Activated T-cell treated with anti-CD3 and anti-CD28 coated beads, Interleukin-2, amount 50 U/mL, for 24 hours (primary cell): ENCODE measurements at regions not wholly inside any gene's neighbourhood (a gene's known extent, or its start where the extent isn't known, plus 50 kb on each side); places are given as distances from the start of the nearest gene placed in this dataset.
"Not testable (repeated sequence)": the region's sequence is repeated elsewhere in the genome, so short reads cannot be mapped to it uniquely, and the experiment has no call there.

Experiments
- DNase-seq: peaks from one replicate; pipeline ENCODE4 v3.0.0-alpha.2; 2020
- H3K27ac Mint-ChIP-seq: 2 replicates; pipeline ENCODE4 v1.8.0; 2020; ENCODE audit warnings: mild to moderate bottlenecking, mixed read lengths
- H3K27me3 Mint-ChIP-seq: 2 replicates; pipeline ENCODE4 v1.8.0; 2020; ENCODE audit warnings: mixed read lengths
- H3K36me3 Mint-ChIP-seq: 2 replicates; pipeline ENCODE4 v1.8.0; 2020; ENCODE audit warnings: low read depth, mixed read lengths
- H3K4me1 Mint-ChIP-seq: 2 replicates; pipeline ENCODE4 v1.8.0; 2020; ENCODE audit warnings: low read depth, mixed read lengths
- H3K4me3 Mint-ChIP-seq: 2 replicates; pipeline ENCODE4 v1.8.0; 2020; ENCODE audit warnings: mild to moderate bottlenecking, moderate library complexity, mixed read lengths
- H3K9me3 Mint-ChIP-seq: 2 replicates; pipeline ENCODE4 v1.8.0; 2020; ENCODE audit warnings: mixed read lengths

DNA sequence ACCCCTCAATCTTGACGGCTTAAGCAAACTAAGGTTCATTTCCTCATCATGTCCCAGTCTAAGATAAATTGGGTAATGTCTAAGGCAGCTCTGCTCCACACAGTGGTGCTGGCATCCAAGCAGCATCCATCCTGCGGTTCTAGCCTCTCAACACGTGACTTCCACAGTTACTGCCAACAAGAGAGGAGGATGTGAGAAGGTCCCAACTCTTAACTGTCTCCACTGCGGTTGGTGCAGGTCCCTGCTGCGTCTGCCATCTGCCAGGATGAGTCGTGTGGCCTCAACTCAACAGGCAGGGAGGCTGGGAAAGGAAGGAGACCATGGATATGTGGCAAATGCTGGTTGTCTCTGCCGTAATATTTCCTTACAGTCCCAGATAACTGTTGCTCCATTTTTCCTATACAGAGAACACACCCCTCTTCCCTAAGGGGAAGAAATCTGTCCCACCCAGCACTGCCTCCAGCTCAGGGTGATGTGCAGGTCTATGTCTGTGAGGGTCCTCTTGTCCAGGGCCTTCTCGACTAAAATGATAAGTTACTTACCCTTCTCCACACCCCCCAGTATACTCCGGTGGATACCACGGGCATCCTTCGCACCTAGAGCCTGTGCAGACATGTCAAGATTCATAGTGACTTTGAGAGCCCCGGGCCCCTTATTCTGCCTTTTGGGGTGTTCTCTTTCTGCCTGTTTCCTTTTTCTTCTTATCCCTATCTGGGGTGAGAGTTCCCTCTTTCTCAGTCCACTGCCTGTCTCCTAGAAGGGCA lies 64.7 kb downstream of the KCNJ18 start:
- no peak overlapping the region for H3K27ac Mint-ChIP-seq
- no peaks in the 10 kb centered on the region for H3K4me1 Mint-ChIP-seq
- no peak for DNase-seq
- H3K9me3 Mint-ChIP-seq, result peaks cover 5% of the 10 kb centered on the region
- H3K4me3 Mint-ChIP-seq, result no peak overlapping the region
- no peaks in the 10 kb centered on the region for H3K27me3 Mint-ChIP-seq
- no peaks in the 10 kb centered on the region for H3K36me3 Mint-ChIP-seq

DNA sequence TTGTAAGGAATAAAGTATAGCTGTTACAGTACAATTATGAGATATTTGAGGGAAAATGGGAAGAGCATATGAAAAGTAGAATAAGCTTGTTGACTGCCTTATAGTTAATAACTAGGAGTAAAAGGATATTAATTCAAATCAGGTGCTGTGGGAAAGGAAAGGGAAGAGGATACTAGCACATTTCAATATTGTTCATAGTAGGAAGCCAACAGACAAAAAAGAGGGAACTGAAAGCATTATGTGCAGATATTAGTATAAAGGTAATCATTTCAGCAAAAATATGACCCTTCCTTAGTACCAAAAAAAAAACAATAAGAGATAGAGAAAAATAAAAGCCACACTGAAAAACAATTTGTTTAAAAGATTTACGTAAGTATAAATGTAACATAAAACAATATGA lies 67.3 kb downstream of the KCNJ18 start:
- H3K27me3 Mint-ChIP-seq, H3K36me3 Mint-ChIP-seq, H3K9me3 Mint-ChIP-seq, H3K27ac Mint-ChIP-seq, H3K4me3 Mint-ChIP-seq, H3K4me1 Mint-ChIP-seq, DNase-seq: not testable (repeated sequence)

DNA sequence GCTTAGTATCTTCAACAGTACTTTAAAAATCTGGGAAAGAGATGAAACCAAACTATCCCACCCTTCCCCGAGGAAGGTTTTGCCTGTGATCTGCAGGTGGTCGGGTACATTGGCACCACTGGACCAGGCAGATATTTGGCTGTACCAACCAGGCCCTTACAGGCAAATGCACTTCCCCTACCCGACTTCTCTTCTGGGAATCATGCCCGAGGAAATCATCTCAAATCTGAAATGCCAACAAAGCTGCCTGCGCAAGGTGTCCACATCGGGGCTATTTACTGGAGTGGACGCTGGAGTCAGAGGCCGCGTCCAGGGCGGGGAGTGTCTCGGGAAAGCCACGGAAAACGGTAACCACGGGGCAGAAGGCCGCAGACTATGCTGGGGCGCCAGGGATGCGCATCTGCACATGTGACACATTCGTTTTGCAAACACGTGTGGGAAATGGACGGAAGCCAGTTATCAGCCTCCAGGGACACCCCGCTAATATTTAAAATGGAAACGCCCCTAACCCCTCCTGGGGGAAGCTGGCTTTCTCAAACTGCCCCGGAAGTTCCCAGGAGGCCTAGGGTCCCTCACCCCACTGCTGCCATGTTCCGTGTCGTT lies 71.5 kb downstream of the KCNJ18 start:
- not testable (repeated sequence) for DNase-seq, H3K9me3 Mint-ChIP-seq, H3K27me3 Mint-ChIP-seq, H3K4me3 Mint-ChIP-seq, H3K27ac Mint-ChIP-seq, H3K36me3 Mint-ChIP-seq, H3K4me1 Mint-ChIP-seq

DNA sequence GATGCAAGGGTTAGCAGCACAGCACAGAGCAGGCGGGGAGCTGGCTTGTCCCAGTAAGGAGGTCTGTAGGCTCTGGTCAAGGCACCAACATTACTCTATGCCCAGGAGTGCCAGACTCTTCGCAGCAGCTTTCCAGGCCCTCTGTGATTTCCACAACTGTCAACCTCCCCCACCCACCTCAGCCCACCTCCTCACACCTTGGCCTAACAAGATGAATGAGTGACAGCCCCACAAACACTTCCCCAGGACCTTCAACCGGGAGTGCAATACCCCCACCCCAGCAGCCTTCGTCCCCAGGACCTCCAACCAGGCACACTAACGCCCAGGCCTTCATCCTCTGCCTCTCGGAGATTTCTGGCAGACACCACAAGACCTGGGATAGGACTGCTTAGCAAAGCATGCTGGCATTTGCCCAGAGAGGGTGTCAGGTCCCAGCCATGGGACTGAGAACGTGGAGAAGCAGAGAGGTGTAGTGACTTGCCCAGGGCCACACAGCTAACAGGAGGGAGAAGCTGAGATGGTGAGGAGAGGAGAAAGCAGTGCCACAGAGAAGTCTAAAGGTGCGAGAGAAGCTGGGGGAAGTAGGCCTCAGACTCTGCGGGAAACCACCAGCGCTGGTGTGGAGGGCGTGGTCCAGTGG lies 73.4 kb downstream of the KCNJ18 start:
- DNase-seq, H3K27me3 Mint-ChIP-seq, H3K4me3 Mint-ChIP-seq, H3K36me3 Mint-ChIP-seq, H3K4me1 Mint-ChIP-seq, H3K27ac Mint-ChIP-seq, H3K9me3 Mint-ChIP-seq: not testable (repeated sequence)

DNA sequence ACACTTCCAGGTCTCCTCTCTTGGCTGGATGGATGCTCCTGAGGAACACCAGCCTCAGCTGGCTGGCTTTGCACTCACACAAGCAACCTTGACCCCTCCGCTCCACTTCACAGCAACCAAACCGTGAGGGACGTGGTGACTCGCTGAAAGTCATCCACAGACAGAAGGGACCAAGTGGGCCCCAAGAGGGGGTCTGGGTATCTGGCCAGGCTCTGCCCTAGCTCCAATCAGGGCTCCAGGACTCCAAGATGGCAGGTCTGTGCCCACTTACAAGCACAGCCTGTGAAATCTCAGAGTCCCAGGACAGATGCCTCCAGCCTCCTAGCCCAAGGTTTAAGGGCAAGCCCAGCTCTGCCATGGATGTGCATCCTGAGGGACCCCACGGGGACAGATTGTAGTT lies 74.2 kb downstream of the KCNJ18 start:
- not testable (repeated sequence) for H3K9me3 Mint-ChIP-seq

DNA sequence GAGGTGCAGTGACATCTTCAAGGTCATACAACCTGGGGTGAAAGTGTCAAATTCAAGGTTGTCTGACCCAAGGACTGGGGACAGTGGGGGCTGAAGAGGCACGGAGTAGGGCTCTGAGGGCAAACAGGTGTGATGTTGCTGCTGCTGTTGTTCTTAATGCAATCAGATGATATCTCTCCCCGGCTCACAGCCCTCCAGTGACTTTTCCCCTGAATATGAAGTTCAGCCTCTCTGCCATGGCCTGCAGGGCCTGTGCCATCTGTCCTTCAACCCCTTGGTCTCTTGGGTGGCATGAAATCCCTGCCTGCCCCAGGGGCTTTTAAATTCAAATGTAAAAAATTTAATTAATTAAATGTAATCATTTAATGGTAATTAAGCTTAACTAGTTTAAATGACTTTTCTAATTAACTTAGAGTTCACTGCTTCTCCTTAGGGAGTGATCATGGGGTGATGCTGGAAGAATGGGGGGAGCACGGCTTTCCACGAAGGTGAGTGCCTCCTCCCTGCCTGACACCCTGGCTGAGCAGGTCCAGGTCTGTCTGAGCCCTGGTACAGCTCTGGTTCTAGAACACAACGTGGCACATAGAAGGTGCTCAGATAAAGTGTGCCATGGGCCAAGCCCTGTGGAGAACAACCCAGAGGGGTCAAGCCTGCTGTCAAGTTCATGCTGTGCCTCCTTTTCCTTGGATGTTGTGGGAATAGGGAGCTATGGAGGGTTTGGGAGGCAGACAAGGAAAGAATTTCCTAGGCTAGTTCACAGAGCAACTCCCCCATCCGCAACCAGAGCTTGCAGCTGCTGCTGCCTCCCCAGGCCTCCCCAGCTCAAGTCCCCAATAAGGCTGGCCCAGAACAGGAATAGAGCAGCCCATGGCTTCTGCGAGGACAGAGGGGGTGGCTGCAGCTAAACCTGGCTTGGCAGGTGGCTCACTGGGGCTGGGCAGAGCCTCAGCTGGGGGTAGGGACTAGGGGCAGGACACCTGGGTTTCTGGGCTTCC lies 75.1 kb downstream of the KCNJ18 start:
- H3K27me3 Mint-ChIP-seq, H3K36me3 Mint-ChIP-seq, H3K4me3 Mint-ChIP-seq, H3K9me3 Mint-ChIP-seq, H3K27ac Mint-ChIP-seq, H3K4me1 Mint-ChIP-seq, DNase-seq: not testable (repeated sequence)

More for the DNA sequence above, 74.2 kb downstream of the KCNJ18 start:
- H3K4me3 Mint-ChIP-seq, H3K27ac Mint-ChIP-seq, H3K36me3 Mint-ChIP-seq, H3K27me3 Mint-ChIP-seq, DNase-seq, H3K4me1 Mint-ChIP-seq: not testable (repeated sequence)

DNA sequence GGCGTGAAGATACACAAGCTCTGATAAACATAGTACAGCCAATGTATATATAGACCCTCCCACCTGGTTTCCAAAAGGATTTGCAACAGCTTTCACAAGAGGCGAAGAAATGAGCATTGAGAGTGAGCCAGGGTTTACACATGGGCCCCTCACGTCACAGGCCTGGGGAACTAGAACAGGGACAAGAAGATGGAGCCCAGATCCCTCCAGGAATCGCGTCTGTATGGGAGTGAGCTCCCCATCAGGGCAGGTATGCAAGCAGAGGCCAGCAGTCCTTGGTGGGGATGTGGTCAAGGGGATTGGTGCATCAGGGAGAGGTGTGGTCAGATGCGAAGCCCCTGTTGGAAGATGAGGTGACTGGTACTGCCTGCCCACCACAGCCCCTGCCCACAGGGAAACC lies 75.9 kb downstream of the KCNJ18 start:
- H3K27me3 Mint-ChIP-seq, H3K9me3 Mint-ChIP-seq, H3K27ac Mint-ChIP-seq, H3K36me3 Mint-ChIP-seq, H3K4me1 Mint-ChIP-seq, DNase-seq, H3K4me3 Mint-ChIP-seq: not testable (repeated sequence)

DNA sequence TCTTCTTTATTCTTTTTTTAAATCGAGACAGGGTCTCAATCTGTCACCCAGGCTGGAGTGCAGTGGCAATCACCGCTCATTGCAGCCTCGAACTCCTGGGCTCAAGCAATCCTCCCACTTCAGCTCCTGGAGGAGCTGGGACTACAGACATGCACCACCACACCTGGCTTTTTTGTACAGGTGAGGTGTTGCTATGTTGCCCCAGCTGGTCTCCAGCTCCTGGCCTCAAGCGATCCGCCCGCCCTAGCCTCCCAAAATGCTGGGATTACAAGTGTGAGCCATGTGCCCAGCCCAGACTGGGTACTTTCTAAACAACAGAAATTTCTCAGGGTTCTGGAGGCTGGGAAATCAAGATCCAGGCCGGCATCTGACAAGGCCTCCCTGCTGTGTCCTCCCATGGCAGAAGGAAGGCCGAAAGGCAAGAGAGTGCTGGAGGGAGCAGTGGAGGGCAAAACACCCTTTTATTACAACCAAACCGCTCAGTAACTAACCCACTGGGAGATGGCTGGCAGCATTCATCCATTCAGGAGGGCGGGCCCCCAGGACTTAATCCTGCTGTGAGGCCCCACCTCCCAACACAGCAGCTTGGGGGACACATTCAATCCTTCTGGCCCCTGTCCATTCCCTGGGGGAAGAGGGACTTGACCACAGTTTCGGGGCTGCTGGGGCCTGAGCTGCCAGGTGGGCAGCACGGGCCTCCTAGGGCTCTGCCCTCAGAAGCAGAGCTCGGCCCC lies 76.6 kb downstream of the KCNJ18 start:
- H3K4me3 Mint-ChIP-seq, H3K27ac Mint-ChIP-seq, H3K36me3 Mint-ChIP-seq, DNase-seq, H3K27me3 Mint-ChIP-seq, H3K4me1 Mint-ChIP-seq, H3K9me3 Mint-ChIP-seq: not testable (repeated sequence)

DNA sequence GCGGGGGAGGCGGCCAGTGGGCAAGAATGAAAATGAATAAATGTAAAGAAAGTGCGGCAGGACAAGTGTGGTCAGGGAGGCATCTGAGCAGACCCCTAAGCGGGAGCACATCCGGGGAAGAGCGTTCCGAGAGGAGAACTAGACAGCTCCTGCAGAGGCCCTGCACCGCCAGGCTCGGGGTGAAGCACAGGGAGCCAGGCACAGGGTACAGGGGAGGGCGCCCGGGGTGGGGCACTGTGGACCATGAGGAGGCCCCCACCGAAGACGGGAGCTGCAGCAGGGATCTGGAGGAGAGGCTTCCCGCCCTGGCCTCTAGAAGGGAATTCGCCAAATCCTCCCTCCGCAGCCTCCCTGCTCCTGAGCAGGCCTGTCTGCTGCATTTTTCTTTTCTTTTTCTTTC lies 77.5 kb downstream of the KCNJ18 start:
- H3K9me3 Mint-ChIP-seq, result not testable (repeated sequence)

DNA sequence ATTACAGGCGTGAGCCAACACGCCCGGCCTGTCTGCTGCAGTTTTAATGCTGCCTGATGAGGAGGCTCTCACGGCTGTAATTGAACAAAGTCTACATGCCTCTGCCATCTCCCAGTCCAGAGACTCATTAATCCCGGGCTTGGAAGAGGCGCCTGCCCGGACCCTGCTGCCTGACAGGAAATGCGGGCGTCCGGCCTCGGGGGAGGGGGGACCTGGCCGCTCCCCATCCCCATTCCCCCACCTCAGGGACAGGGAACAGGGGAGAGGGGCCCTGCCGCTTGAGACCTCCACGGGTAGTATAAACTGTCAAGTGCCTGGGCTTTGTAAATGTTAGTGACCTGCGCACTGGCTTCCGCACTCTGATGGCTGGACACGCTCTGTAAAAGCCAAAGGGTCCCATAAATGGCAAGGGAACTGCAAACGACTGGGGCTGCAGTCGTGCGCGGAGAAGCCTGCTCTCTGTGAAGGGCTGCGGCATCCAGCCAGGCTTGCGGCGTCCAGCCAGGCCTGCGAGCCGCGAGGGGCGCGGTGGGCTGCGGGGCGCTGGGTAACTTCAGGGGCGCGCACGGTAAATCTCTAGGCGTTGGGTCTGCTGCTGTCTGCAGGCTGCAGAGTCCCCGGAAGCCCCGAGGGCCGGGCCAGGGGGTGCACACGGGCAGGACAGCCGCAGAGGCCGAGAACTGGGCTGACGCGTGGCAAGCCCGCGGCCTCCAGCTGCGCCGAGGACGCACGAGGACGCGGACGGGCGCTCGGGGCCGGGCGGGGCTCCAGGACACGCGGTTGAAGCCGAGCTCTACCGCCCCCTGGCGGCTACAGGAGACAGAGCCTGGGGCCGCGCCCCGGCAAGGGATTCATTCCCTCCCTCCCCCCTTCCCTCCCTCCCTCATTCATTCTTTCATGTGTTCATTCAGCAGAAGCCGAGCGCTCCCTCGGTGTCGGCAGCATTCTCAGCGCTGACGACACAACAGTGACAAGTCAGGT lies 78.4 kb downstream of the KCNJ18 start:
- H3K9me3 Mint-ChIP-seq, H3K27ac Mint-ChIP-seq, H3K36me3 Mint-ChIP-seq, H3K4me1 Mint-ChIP-seq, H3K27me3 Mint-ChIP-seq, H3K4me3 Mint-ChIP-seq, DNase-seq: not testable (repeated sequence)

More for the DNA sequence above, 77.5 kb downstream of the KCNJ18 start:
- H3K4me1 Mint-ChIP-seq, H3K36me3 Mint-ChIP-seq, H3K27me3 Mint-ChIP-seq, H3K4me3 Mint-ChIP-seq, H3K27ac Mint-ChIP-seq, DNase-seq: not testable (repeated sequence)

DNA sequence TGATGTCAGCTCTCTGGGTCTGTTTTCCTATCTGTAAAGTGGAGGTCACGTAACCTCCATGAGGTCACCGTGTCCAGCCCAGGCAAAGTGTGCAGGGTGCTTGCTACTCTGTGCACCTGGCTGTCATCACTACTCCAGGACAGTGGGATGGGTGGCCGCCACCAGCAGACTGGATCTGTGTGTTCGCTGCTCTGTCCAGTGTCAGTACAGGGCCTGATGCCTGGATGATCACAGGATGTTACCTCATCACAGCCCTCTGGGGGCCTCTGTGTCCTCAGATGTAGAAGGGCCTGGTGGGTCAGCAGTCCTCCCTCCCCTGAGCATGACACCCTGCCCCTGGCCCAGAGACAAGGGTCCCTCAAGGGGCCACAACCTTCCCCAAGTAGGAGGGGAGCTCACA lies 80.0 kb downstream of the KCNJ18 start:
- no peak overlapping the region for H3K4me3 Mint-ChIP-seq
- H3K27ac Mint-ChIP-seq, result no peak overlapping the region
- H3K27me3 Mint-ChIP-seq, result no peaks in the 10 kb centered on the region
- no peaks in the 10 kb centered on the region for H3K9me3 Mint-ChIP-seq
- no peaks in the 10 kb centered on the region for H3K4me1 Mint-ChIP-seq
- no peaks in the 10 kb centered on the region for H3K36me3 Mint-ChIP-seq
- no peak for DNase-seq

DNA sequence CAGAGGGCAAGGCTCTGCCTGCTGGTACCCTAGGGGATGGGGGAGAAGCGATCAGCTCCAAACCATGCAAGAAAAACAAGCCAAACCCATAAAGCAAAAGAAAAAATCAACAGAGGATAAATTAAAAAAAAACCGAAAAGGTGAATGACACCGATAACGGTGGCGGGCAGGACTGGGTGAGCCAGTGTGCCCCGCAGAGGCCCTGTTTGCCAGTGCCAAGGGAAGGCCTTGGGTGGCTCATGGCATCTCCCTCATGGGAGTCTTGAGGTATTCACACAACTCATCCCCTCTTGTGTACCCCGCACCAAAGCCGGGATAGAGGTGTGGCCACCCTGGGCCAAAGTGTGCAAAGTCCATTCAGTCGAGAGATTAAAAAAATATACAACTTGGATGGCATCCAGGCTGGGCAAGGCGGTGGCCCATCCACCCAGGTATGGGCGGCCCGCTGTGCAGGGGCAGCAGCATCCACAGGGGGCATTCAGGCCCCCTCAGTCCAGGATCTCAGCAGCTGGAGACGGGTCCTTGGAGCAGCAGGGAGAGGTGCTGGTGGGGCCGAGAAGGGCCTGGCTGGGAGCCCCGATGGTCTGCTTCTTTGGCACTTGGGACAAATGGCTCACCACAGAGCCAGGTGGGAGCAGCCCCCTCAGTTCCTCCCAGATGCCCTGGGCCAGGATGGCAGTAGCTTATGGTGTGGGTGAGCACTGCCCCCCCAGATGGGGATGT lies 80.8 kb downstream of the KCNJ18 start:
- H3K4me3 Mint-ChIP-seq, H3K9me3 Mint-ChIP-seq, H3K27me3 Mint-ChIP-seq, H3K36me3 Mint-ChIP-seq, H3K4me1 Mint-ChIP-seq, H3K27ac Mint-ChIP-seq, DNase-seq: not testable (repeated sequence)

DNA sequence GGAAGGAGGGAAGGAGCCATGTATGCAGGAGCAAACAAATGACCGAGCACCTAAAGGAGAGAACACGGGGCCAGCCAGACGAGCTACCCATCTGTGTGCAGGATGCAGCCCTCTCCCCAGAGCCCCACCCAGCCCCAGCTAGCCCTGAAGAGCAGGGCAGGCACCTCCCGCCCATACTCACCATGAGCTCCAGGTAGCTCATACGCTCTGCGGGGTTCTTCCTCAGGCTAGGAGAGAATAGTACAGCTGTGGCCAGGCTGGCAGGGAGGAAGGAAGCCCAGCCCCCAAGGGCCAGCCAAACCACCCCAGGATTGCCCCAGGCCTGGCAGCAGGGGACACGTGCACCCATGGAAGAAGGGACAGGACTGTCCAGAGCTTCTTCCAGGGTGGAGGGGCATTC lies 81.9 kb downstream of the KCNJ18 start:
- no peaks in the 10 kb centered on the region for H3K4me1 Mint-ChIP-seq
- no peak overlapping the region for H3K4me3 Mint-ChIP-seq
- no peaks in the 10 kb centered on the region for H3K27me3 Mint-ChIP-seq
- no peaks in the 10 kb centered on the region for H3K36me3 Mint-ChIP-seq
- peaks cover 2% of the 10 kb centered on the region for H3K9me3 Mint-ChIP-seq
- H3K27ac Mint-ChIP-seq, result no peak overlapping the region
- no peak for DNase-seq
